ENCODE measurements at regions not wholly inside any gene's neighbourhood (a gene's known extent, or its start where the extent isn't known, plus 50 kb on each side); places are given as distances from the start of the nearest gene placed in this dataset.
A peak's percentile ranks its signal among the peaks of the same experiment; 100 is the strongest.
"Not testable (repeated sequence)": the region's sequence is repeated elsewhere in the genome, so short reads cannot be mapped to it uniquely, and the experiment has no call there.

- no peak for DNase-seq
Measured at GRCh38 chr9:108049671-108050494, 560.3 kb upstream of the KLF4 start.

- peak; percentile 88 for DNase-seq
Measured at GRCh38 chr9:108049026-108049607, 559.5 kb upstream of the KLF4 start.

GRCh38 chr9:108048406-108049025 is 558.9 kb upstream of the KLF4 start:
- no peak for DNase-seq

- DNase-seq: not testable (repeated sequence)
Measured at GRCh38 chr9:108047777-108048176, 558.2 kb upstream of the KLF4 start.

GRCh38 chr9:108047264-108047663 is 557.7 kb upstream of the KLF4 start:
- DNase-seq: no peak

GRCh38 chr9:108045851-108046250 is 556.3 kb upstream of the KLF4 start:
- no peak for DNase-seq

- DNase-seq: no peak
Measured at GRCh38 chr9:108043585-108043984, 554.0 kb upstream of the KLF4 start.

GRCh38 chr9:108041551-108041950 is 552.0 kb upstream of the KLF4 start:
- DNase-seq: peak; percentile 84

- DNase-seq: no peak
Measured at GRCh38 chr9:108040783-108041182, 551.2 kb upstream of the KLF4 start.

- DNase-seq: no peak
Measured at GRCh38 chr9:108039493-108039892, 549.9 kb upstream of the KLF4 start.

GRCh38 chr9:108039012-108039411 is 549.4 kb upstream of the KLF4 start:
- no peak for DNase-seq

GRCh38 chr9:108035487-108035886 is 545.9 kb upstream of the KLF4 start:
- no peak for DNase-seq

GRCh38 chr9:108033976-108034964 is 544.7 kb upstream of the KLF4 start:
- peak; percentile 39 for DNase-seq

- DNase-seq: not testable (repeated sequence)
Measured at GRCh38 chr9:108032079-108032478, 542.5 kb upstream of the KLF4 start.

GRCh38 chr9:108031221-108031620 is 541.7 kb upstream of the KLF4 start:
- DNase-seq: not testable (repeated sequence)

- DNase-seq: not testable (repeated sequence)
Measured at GRCh38 chr9:108026718-108027117, 537.1 kb upstream of the KLF4 start.

GRCh38 chr9:108024604-108025003 is 535.0 kb upstream of the KLF4 start:
- DNase-seq: no peak

- DNase-seq: no peak
Measured at GRCh38 chr9:108022246-108022935, 532.8 kb upstream of the KLF4 start.

- no peak for DNase-seq
Measured at GRCh38 chr9:108021096-108021710, 531.6 kb upstream of the KLF4 start.

- peak; percentile 10 for DNase-seq
Measured at GRCh38 chr9:108019821-108020220, 530.3 kb upstream of the KLF4 start.

GRCh38 chr9:108017671-108018070 is 528.1 kb upstream of the KLF4 start:
- no peak for DNase-seq

- no peak for DNase-seq
Measured at GRCh38 chr9:108016446-108016845, 526.9 kb upstream of the KLF4 start.
